ENCODE measurements at regions not wholly inside any gene's neighbourhood (a gene's known extent, or its start where the extent isn't known, plus 50 kb on each side); places are given as distances from the start of the nearest gene placed in this dataset.

DNA sequence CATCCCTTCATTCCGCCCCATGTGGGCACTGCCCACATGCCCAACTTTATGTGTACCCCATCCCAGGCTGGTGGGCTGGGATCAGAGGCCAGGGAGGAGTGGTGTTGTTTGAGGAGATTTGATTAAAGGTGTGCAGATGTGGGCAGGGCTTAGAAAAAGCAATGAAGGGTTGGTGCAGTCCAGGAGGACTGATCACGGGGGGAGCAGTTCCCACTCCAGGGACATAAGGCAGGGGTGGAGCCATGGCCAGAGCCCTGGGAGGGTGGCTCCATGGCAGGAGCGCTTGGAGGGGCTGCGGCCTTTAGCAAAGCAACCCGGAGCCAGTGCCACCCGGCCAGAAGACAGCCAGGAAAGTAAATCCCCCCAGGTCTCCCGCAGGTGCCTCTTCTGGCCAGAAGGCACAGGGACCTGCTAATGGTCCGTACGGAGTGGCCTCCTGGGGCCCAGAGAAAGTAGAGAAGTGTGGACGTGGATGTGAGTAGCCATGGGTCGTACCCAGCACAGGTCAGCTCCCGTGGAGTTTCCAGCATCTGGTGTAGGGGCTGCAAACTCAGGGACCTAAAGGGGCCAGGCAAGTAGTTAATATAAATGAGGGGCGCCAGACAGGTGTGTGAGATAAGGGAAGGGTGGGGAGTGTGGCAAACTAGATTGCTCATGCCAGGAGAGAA lies 62.1 kb upstream of the APCDD1L start:
- TF ChIP-seq CREB5 (CRISPR knock-in tag; IDR thresholded peaks at IDR 0.05; ENCODE audit: low read depth), result no peak
- no peak for TF ChIP-seq OSR1 (CRISPR knock-in tag; IDR thresholded peaks at IDR 0.05)
- TF ChIP-seq BACH2 (CRISPR knock-in tag; IDR thresholded peaks at IDR 0.05; ENCODE audit: borderline replicate concordance), result no peak
- no peak for TF ChIP-seq ZNF70 (CRISPR knock-in tag; IDR thresholded peaks at IDR 0.05)
- TF ChIP-seq, protein P1, sequence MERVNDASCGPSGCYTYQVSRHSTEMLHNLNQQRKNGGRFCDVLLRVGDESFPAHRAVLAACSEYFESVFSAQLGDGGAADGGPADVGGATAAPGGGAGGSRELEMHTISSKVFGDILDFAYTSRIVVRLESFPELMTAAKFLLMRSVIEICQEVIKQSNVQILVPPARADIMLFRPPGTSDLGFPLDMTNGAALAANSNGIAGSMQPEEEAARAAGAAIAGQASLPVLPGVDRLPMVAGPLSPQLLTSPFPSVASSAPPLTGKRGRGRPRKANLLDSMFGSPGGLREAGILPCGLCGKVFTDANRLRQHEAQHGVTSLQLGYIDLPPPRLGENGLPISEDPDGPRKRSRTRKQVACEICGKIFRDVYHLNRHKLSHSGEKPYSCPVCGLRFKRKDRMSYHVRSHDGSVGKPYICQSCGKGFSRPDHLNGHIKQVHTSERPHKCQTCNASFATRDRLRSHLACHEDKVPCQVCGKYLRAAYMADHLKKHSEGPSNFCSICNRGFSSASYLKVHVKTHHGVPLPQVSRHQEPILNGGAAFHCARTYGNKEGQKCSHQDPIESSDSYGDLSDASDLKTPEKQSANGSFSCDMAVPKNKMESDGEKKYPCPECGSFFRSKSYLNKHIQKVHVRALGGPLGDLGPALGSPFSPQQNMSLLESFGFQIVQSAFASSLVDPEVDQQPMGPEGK (CRISPR knock-in tag; IDR thresholded peaks at IDR 0.05; ENCODE audit: borderline replicate concordance), result no peak
- no peak for TF ChIP-seq ZFP3 (CRISPR knock-in tag; IDR thresholded peaks at IDR 0.05)
- no peak for TF ChIP-seq ZFP30 (CRISPR knock-in tag; IDR thresholded peaks at IDR 0.05)
- TF ChIP-seq TOX (CRISPR knock-in tag; IDR thresholded peaks at IDR 0.05; ENCODE audit: borderline replicate concordance), result no peak
- TF ChIP-seq ARNTL (CRISPR knock-in tag; IDR thresholded peaks at IDR 0.05; ENCODE audit: borderline replicate concordance, low read depth), result no peak
- no peak for TF ChIP-seq GLIS3 (CRISPR knock-in tag; IDR thresholded peaks at IDR 0.05)
- no peak for TF ChIP-seq POU6F1 (CRISPR knock-in tag; IDR thresholded peaks at IDR 0.05; ENCODE audit: borderline replicate concordance, low read depth)
